B cell (primary cell): ENCODE measurements at regions not wholly inside any gene's neighbourhood (a gene's known extent, or its start where the extent isn't known, plus 50 kb on each side); places are given as distances from the start of the nearest gene placed in this dataset.

Experiments used
- ATAC-seq: fragments of 200-7000 bp; cut with Tn5 transposase; one replicate; pipeline ENCODE4 v1.10.0; 2021; ENCODE audit warnings: low read depth, mild to moderate bottlenecking, moderate number of reproducible peaks, moderate library complexity
- CTCF ChIA-PET: fragments of 350-600 bp; sonication (Branson Sonifier 250); formaldehyde crosslinking; loops from one replicate; lab custom pipeline; 2021; ENCODE audit warnings: antibody characterized with exemption, inconsistent platforms; lab: Charles Lee
- POLR2A ChIA-PET: fragments of 350-600 bp; sonication (Branson Sonifier 250); formaldehyde crosslinking; loops from one replicate; lab custom pipeline; 2021; ENCODE audit warnings: antibody characterized with exemption; lab: Charles Lee
- DNase-seq: peaks from one replicate; pipeline ENCODE4 v3.0.0; 2013
- H2AFZ ChIP-seq: 2 replicates; pipeline ENCODE4 v1.6.1; 2012; ENCODE audit warnings: mild to moderate bottlenecking, low read depth, low read length; ENCODE audit not compliant: insufficient read depth, poor library complexity, severe bottlenecking
- H3K27ac ChIP-seq, 2 donors: 1 replicate in 1 of 2; 2 replicates in 1 of 2; pipeline ENCODE4 v1.5.1; 2012 to 2013; ENCODE audit warnings: low read length in 2 of 2, mild to moderate bottlenecking in 2 of 2, moderate library complexity in 1 of 2
- H3K27me3 ChIP-seq, 4 experiments: fragments of 200-600 bp in 1 of 4; sonication (generic) in 1 of 4; replicated peaks in 1 of 4; 1 replicate in 2 of 4; 2 replicates in 2 of 4; pipeline versions ENCODE4 v1.6.1 to v1.7.0; 2013 to 2016; ENCODE audit warnings: low read length in 3 of 4, mild to moderate bottlenecking in 2 of 4, mixed read lengths in 1 of 4, moderate library complexity in 1 of 4; ENCODE audit not compliant: insufficient read depth in 4 of 4, control insufficient read depth in 3 of 4; ENCODE audit errors: control extremely low read depth in 1 of 4
- H3K36me3 ChIP-seq, 2 experiments: replicated peaks in 1 of 2; 1 replicate in 1 of 2; 2 replicates in 1 of 2; pipeline versions ENCODE4 v1.6.1 to v1.7.1; 2013; ENCODE audit warnings: low read length in 1 of 2; ENCODE audit not compliant: insufficient read depth in 2 of 2, control insufficient read depth in 1 of 2; ENCODE audit errors: control extremely low read depth in 1 of 2, extremely low read depth in 1 of 2
- H3K4me1 ChIP-seq, 2 donors: fragments of 200-600 bp in 1 of 2; sonication (generic) in 1 of 2; 1 replicate in 1 of 2; 2 replicates in 1 of 2; pipeline versions ENCODE4 v1.5.1 to v1.6.1; 2013 to 2017; ENCODE audit warnings: low read length in 2 of 2; ENCODE audit not compliant: control insufficient read depth in 2 of 2, insufficient read depth in 2 of 2
- H3K4me2 ChIP-seq: replicated peaks from 2 replicates; pipeline ENCODE3; 2012; ENCODE audit warnings: mild to moderate bottlenecking, low read depth, low read length; ENCODE audit not compliant: poor library complexity, severe bottlenecking
- H3K4me3 ChIP-seq, 5 experiments: fragments of 200-600 bp in 1 of 5; sonication (generic) in 1 of 5; 1 replicate in 3 of 5; 2 replicates in 2 of 5; pipeline versions ENCODE4 v1.5.1 to v1.7.0; 2011 to 2016; ENCODE audit warnings: low read length in 4 of 5, mild to moderate bottlenecking in 4 of 5, low read depth in 2 of 5, control low read depth in 1 of 5, moderate library complexity in 1 of 5; ENCODE audit not compliant: insufficient read depth in 1 of 5; ENCODE audit errors: control extremely low read depth in 1 of 5, extremely low read depth in 1 of 5
- H3K79me2 ChIP-seq: fragments of 200-600 bp; sonication (generic); one replicate; pipeline ENCODE4 v1.6.0; 2016; ENCODE audit warnings: low read length; ENCODE audit not compliant: control insufficient read depth, insufficient read depth
- H3K9ac ChIP-seq: fragments of 200-600 bp; sonication (generic); 2 replicates; pipeline ENCODE4 v1.6.1; 2017; ENCODE audit warnings: mild to moderate bottlenecking, low read length, moderate library complexity
- H3K9me3 ChIP-seq, 3 donors: one replicate each; pipeline versions ENCODE4 v1.6.1 to v1.7.1; 2013; ENCODE audit warnings: low read length in 2 of 3; ENCODE audit not compliant: control insufficient read depth in 2 of 3, insufficient read depth in 1 of 3; ENCODE audit errors: control extremely low read depth in 1 of 3
- H4K20me1 ChIP-seq: 2 replicates; pipeline ENCODE4 v1.6.0; 2012; ENCODE audit warnings: mild to moderate bottlenecking, low read length; ENCODE audit not compliant: insufficient read depth, control insufficient read depth, poor library complexity, severe bottlenecking
- H3K27ac Mint-ChIP-seq: one replicate; pipeline ENCODE4 v1.8.0; 2021; ENCODE audit warnings: mixed read lengths
- H3K27me3 Mint-ChIP-seq: one replicate; pipeline ENCODE4 v1.8.0; 2021; ENCODE audit warnings: mixed read lengths
- H3K4me1 Mint-ChIP-seq: one replicate; pipeline ENCODE4 v1.8.0; 2021; ENCODE audit warnings: mixed read lengths
- H3K4me3 Mint-ChIP-seq: one replicate; pipeline ENCODE4 v1.8.0; 2021; ENCODE audit warnings: mixed read lengths
- H3K9me3 Mint-ChIP-seq: one replicate; pipeline ENCODE4 v1.8.0; 2022; ENCODE audit warnings: mixed read lengths; ENCODE audit not compliant: insufficient read depth
- EZH2 ChIP-seq: IDR thresholded peaks from 2 replicates; pipeline ENCODE4 v1.6.1; 2012; ENCODE audit warnings: borderline replicate concordance, low read depth, mild to moderate bottlenecking, moderate library complexity, low read length; ENCODE audit not compliant: insufficient read depth, poor library complexity, severe bottlenecking
- whole genome bisulfite sequencing: methylation state at CpG from one replicate; pipeline ENCODE4 v1.1.5; 2013; ENCODE audit warnings: missing lambda C conversion rate; ENCODE audit not compliant: insufficient coverage; 5-methylcytosine and 5-hydroxymethylcytosine counted together
- intact Hi-C: fragments of 100-400 bp; cut with micrococcal nuclease; formaldehyde crosslinking; loops from one replicate; pipeline ENCODE4 v1.10.0; 2022
- TF ChIP-seq, protein P1 (sequence below): fragments of 200-600 bp; IDR thresholded peaks from one replicate; pipeline ENCODE4 v1.8.0; 2022; ENCODE audit warnings: antibody characterized with exemption, mild to moderate bottlenecking

DNA sequence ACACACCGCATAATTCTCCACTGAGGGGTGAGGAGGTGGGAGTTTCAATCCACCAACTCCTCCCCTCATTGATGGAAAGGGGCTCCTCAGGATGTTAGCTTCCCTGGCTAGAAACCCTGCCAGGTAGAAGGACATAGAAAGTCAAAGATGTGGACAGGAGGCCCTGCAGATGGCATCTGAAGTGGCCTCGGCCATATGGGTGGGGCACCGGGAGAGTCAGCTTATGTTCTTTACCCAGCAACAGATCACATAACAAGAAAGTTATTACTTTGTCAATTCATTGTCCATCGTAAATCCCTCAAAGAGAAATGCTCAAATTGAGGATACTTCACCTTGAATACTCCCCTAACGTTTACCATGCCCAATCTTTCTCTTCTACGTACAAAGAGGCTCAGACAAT, 97.3 kb upstream of the ARHGEF3 start:
- Histone ChIP-seq H3K27me3 (no peaks in the 10 kb centered on the region), H3K4me2 (no peak overlapping the region), H3K9me3 (no peaks in the 10 kb centered on the region), H3K79me2 (no peaks in the 10 kb centered on the region), H3K4me3 (no peak overlapping the region), H3K36me3 (no peaks in the 10 kb centered on the region), H4K20me1 (no peaks in the 10 kb centered on the region), H2AFZ (no peak overlapping the region), H3K4me1 (peaks cover 0 to 6% of the 10 kb centered on the region in 2 donors), H3K9ac (no peak overlapping the region), H3K27ac (no peak overlapping the region)
- intact Hi-C loops: no loop called here
- H3K9me3 Mint-ChIP-seq: no peaks in the 10 kb centered on the region
- 94% methylated on average over 2 of the region's 6 CpGs for WGBS
- ChIA-PET POLR2A (no interaction called here), CTCF (no interaction called here)
- no peak overlapping the region for H3K4me3 Mint-ChIP-seq
- no peaks in the 10 kb centered on the region for H3K27me3 Mint-ChIP-seq
- no peak for TF ChIP-seq EZH2
- TF ChIP-seq, protein P1, sequence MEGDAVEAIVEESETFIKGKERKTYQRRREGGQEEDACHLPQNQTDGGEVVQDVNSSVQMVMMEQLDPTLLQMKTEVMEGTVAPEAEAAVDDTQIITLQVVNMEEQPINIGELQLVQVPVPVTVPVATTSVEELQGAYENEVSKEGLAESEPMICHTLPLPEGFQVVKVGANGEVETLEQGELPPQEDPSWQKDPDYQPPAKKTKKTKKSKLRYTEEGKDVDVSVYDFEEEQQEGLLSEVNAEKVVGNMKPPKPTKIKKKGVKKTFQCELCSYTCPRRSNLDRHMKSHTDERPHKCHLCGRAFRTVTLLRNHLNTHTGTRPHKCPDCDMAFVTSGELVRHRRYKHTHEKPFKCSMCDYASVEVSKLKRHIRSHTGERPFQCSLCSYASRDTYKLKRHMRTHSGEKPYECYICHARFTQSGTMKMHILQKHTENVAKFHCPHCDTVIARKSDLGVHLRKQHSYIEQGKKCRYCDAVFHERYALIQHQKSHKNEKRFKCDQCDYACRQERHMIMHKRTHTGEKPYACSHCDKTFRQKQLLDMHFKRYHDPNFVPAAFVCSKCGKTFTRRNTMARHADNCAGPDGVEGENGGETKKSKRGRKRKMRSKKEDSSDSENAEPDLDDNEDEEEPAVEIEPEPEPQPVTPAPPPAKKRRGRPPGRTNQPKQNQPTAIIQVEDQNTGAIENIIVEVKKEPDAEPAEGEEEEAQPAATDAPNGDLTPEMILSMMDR: no peak
- ATAC-seq (no peak), DNase-seq (no peak)
- H3K4me1 Mint-ChIP-seq: peaks cover 13% of the 10 kb centered on the region
- no peak overlapping the region for H3K27ac Mint-ChIP-seq

DNA sequence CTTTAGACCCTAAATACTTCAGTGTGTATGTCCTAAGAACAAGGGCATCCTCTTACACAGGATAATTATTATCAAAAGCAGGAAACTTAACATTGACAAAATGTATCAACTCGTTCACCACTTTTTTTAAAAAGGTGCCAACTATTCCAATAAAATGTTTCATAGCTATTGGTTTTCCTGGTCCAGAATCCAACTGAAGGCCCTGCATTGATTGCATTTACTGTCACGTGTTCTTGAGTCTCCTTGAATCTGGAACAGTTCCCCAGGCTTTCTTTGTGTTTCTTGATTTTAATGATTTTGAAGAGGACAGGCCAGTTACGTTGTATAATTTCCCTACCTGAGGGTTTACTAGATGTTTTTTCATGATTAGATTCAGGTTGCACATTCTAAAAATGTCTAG, 94.6 kb upstream of the ARHGEF3 start:
- Histone ChIP-seq H2AFZ (no peak overlapping the region), H3K79me2 (no peaks in the 10 kb centered on the region), H3K4me2 (no peak overlapping the region), H3K27me3 (no peaks in the 10 kb centered on the region), H3K4me3 (no peak overlapping the region), H3K4me1 (peaks cover 0 to 6% of the 10 kb centered on the region in 2 donors), H4K20me1 (no peaks in the 10 kb centered on the region), H3K9me3 (no peaks in the 10 kb centered on the region), H3K27ac (no peak overlapping the region), H3K9ac (no peak overlapping the region), H3K36me3 (no peaks in the 10 kb centered on the region)
- Mint-ChIP-seq H3K27me3 (no peaks in the 10 kb centered on the region), H3K4me3 (no peak overlapping the region), H3K9me3 (no peaks in the 10 kb centered on the region), H3K27ac (no peak overlapping the region), H3K4me1 (peaks cover 17% of the 10 kb centered on the region)
- WGBS: 100% methylated on average over 1 of the region's 3 CpGs
- intact Hi-C loops: no loop called here
- TF ChIP-seq, protein P1: no peak
- no peak for TF ChIP-seq EZH2
- POLR2A ChIA-PET: no interaction called here
- CTCF ChIA-PET: no interaction called here
- no peak for ATAC-seq
- DNase-seq: no peak
